ENCODE measurements at regions not wholly inside any gene's neighbourhood (a gene's known extent, or its start where the extent isn't known, plus 50 kb on each side); places are given as distances from the start of the nearest gene placed in this dataset.
"Not testable (repeated sequence)": the region's sequence is repeated elsewhere in the genome, so short reads cannot be mapped to it uniquely, and the experiment has no call there.

DNA sequence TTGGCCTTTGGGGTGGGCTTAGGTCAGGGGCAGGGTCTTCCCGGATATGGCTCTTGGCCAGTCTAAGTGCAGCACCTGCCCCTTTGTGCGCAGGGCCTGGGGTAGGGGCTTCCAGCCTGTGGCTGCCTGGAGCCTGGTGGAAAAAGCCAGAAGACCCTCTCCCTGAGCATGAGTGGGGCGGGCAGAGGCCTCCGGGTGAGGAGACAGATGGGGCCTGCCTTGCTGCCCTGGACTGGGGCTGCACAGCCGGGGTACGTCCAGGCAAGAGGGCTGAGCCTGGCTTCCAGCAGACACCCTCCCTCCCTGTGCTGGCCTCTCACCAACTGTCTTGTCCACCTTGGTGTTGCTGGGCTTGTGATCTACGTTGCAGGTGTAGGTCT, 142.8 kb downstream of the TMEM121 start:
- H3K36me3 ChIP-seq (ENCODE audit: control insufficient read depth in 2 of 2, insufficient read depth in 2 of 2, low read length in 1 of 2); H3K4me1 ChIP-seq (ENCODE audit: control insufficient read depth in 2 of 2, insufficient read depth in 2 of 2, low read length in 1 of 2): not testable (repeated sequence)

GRCh38 chr14:105669646-105670045, 143.3 kb downstream of the TMEM121 start:
- 93 to 95% methylated on average over 15 of the region's 16 CpGs for WGBS, 2 donors
- H3K4me3 ChIP-seq (ENCODE audit: low read depth in 1 of 2, low read length in 2 of 2); H3K27ac ChIP-seq (ENCODE audit: low read depth in 2 of 2, low read length in 1 of 2); H3K36me3 ChIP-seq (ENCODE audit: control insufficient read depth in 2 of 2, insufficient read depth in 2 of 2, low read length in 1 of 2); H3K9me3 ChIP-seq (ENCODE audit: control insufficient read depth in 2 of 2, insufficient read depth in 1 of 2, low read depth in 1 of 2, low read length in 1 of 2); H3K4me1 ChIP-seq (ENCODE audit: control insufficient read depth in 2 of 2, insufficient read depth in 2 of 2, low read length in 1 of 2); H3K27me3 ChIP-seq (ENCODE audit: control insufficient read depth in 1 of 2, insufficient read depth in 2 of 2, low read length in 2 of 2): not testable (repeated sequence)

More for the DNA sequence above, 142.8 kb downstream of the TMEM121 start:
- 81 to 91% methylated on average over 5 to 7 of the region's 7 CpGs for WGBS, 2 donors
- not testable (repeated sequence) for H3K4me3 ChIP-seq (ENCODE audit: low read depth in 1 of 2, low read length in 2 of 2); H3K27ac ChIP-seq (ENCODE audit: low read depth in 2 of 2, low read length in 1 of 2); H3K9me3 ChIP-seq (ENCODE audit: control insufficient read depth in 2 of 2, insufficient read depth in 1 of 2, low read depth in 1 of 2, low read length in 1 of 2); H3K27me3 ChIP-seq (ENCODE audit: control insufficient read depth in 1 of 2, insufficient read depth in 2 of 2, low read length in 2 of 2)

DNA sequence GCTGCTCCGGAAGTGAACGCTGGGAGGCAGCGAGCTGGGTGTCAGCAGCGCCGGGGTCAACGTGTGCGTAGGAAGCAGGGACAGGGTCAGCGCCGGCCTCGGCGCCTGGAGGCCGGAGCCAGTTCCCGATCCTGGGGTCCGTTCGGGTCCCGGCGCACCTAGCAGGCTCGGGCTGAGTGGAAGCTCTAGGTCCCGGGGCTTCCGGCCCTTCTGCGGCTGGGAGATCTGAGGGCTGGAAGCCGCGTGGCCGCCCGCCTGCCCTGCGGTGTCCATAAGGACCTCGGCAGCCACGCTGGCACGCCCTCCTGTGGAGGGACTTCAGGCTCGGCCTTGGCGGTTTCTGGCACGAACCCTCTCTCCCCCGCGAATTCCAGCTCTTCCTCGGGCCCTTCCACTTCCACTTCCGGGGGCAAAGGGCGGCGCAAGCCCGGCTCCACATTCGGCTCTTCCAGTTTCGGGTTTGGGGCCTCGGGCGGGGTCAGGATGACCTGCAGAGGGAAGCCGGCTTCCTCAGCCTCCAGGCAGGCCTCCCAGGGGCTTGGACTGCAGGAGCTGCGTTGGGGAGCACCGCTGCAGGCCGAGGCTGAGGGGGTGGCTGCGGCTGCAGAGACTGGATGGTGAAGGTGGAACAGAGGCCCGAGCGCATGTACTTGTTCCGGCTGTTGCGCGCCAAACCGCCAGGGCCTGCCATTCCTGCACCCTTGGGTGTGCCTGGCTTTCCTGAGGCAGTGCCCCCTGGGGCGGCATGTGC, 146.2 kb downstream of the TMEM121 start:
- not testable (repeated sequence) for H3K4me1 ChIP-seq (ENCODE audit: control insufficient read depth in 2 of 2, insufficient read depth in 2 of 2, low read length in 1 of 2); H3K36me3 ChIP-seq (ENCODE audit: control insufficient read depth in 2 of 2, insufficient read depth in 2 of 2, low read length in 1 of 2); H3K27me3 ChIP-seq (ENCODE audit: control insufficient read depth in 1 of 2, insufficient read depth in 2 of 2, low read length in 2 of 2); H3K27ac ChIP-seq (ENCODE audit: low read depth in 2 of 2, low read length in 1 of 2); H3K4me3 ChIP-seq (ENCODE audit: low read depth in 1 of 2, low read length in 2 of 2); H3K9me3 ChIP-seq (ENCODE audit: control insufficient read depth in 2 of 2, insufficient read depth in 1 of 2, low read depth in 1 of 2, low read length in 1 of 2)
- WGBS, 2 donors, result 92 to 95% methylated on average over 22 to 28 of the region's 55 CpGs

DNA sequence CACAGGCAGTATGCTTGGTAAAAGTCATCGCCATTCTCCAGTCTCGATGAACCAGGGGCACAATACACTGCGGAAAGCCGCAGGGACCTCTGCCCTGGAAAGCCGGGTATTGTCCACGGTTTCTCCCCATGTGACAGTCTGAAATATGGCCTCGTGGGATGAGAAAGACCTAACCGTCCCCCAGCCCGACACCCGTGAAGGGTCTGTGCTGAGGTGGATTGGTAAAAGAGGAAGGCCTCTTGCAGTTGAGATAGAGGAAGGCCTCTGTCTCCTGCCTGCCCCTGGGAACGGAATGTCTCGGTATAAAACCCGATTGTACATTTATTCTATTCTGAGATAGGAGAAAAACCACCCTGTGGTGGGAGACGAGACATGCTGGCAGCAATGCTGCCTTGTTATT, 149.1 kb downstream of the TMEM121 start:
- H3K9me3 ChIP-seq (ENCODE audit: control insufficient read depth in 2 of 2, insufficient read depth in 1 of 2, low read depth in 1 of 2, low read length in 1 of 2); H3K4me3 ChIP-seq (ENCODE audit: low read depth in 1 of 2, low read length in 2 of 2); H3K36me3 ChIP-seq (ENCODE audit: control insufficient read depth in 2 of 2, insufficient read depth in 2 of 2, low read length in 1 of 2); H3K27ac ChIP-seq (ENCODE audit: low read depth in 2 of 2, low read length in 1 of 2); H3K27me3 ChIP-seq (ENCODE audit: control insufficient read depth in 1 of 2, insufficient read depth in 2 of 2, low read length in 2 of 2); H3K4me1 ChIP-seq (ENCODE audit: control insufficient read depth in 2 of 2, insufficient read depth in 2 of 2, low read length in 1 of 2): not testable (repeated sequence)
- 74 to 81% methylated on average over 10 to 12 of the region's 14 CpGs for WGBS, 2 donors

DNA sequence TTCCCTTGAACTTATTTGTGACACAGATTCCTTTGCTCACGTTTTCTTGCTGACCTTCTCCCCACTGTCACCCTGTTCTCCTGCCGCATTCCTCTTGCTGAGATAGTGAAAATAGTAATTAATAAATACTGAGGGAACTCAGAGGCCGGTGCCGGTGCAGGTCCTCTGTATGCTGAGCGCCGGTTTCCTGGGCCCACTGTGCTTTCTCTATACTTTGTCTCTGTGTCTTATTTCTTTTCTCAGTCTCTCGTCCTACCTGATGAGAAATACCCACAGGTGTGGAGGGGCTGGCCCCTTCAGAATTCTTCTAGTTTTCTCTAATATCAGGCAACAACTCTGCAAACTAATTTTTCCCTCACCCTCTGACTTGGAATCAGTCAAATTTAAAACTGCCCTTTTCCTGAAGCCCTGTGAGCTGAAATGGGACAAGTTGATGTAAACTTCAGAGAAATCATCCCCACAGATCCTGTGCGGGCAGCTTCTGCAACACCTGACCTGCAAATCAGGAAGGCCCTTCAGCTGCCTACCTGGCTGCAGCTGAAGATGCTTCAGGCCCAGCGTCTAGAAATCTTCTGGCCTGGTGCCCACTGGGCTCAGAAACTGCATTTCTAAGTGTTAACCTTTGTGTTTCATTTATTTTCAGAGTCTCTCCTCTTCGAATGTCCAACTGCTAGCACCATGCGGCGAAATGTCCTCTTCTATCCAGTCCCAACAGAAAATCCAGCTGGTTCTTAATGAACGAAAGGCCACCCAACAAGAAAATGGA, 149.7 kb downstream of the TMEM121 start:
- H3K36me3 ChIP-seq (ENCODE audit: control insufficient read depth in 2 of 2, insufficient read depth in 2 of 2, low read length in 1 of 2); H3K4me1 ChIP-seq (ENCODE audit: control insufficient read depth in 2 of 2, insufficient read depth in 2 of 2, low read length in 1 of 2); H3K27ac ChIP-seq (ENCODE audit: low read depth in 2 of 2, low read length in 1 of 2); H3K9me3 ChIP-seq (ENCODE audit: control insufficient read depth in 2 of 2, insufficient read depth in 1 of 2, low read depth in 1 of 2, low read length in 1 of 2); H3K4me3 ChIP-seq (ENCODE audit: low read depth in 1 of 2, low read length in 2 of 2); H3K27me3 ChIP-seq (ENCODE audit: control insufficient read depth in 1 of 2, insufficient read depth in 2 of 2, low read length in 2 of 2): not testable (repeated sequence)
- 74 to 76% methylated on average over 13 of the region's 13 CpGs for WGBS, 2 donors

- 76 to 80% methylated on average over 20 to 21 of the region's 21 CpGs for WGBS, 2 donors
- H3K27me3 ChIP-seq (ENCODE audit: control insufficient read depth in 1 of 2, insufficient read depth in 2 of 2, low read length in 2 of 2); H3K9me3 ChIP-seq (ENCODE audit: control insufficient read depth in 2 of 2, insufficient read depth in 1 of 2, low read depth in 1 of 2, low read length in 1 of 2); H3K36me3 ChIP-seq (ENCODE audit: control insufficient read depth in 2 of 2, insufficient read depth in 2 of 2, low read length in 1 of 2); H3K4me1 ChIP-seq (ENCODE audit: control insufficient read depth in 2 of 2, insufficient read depth in 2 of 2, low read length in 1 of 2); H3K27ac ChIP-seq (ENCODE audit: low read depth in 2 of 2, low read length in 1 of 2); H3K4me3 ChIP-seq (ENCODE audit: low read depth in 1 of 2, low read length in 2 of 2): not testable (repeated sequence)
These were observed 151.7 kb downstream of the TMEM121 start for GRCh38 chr14:105678057-105678456.

DNA sequence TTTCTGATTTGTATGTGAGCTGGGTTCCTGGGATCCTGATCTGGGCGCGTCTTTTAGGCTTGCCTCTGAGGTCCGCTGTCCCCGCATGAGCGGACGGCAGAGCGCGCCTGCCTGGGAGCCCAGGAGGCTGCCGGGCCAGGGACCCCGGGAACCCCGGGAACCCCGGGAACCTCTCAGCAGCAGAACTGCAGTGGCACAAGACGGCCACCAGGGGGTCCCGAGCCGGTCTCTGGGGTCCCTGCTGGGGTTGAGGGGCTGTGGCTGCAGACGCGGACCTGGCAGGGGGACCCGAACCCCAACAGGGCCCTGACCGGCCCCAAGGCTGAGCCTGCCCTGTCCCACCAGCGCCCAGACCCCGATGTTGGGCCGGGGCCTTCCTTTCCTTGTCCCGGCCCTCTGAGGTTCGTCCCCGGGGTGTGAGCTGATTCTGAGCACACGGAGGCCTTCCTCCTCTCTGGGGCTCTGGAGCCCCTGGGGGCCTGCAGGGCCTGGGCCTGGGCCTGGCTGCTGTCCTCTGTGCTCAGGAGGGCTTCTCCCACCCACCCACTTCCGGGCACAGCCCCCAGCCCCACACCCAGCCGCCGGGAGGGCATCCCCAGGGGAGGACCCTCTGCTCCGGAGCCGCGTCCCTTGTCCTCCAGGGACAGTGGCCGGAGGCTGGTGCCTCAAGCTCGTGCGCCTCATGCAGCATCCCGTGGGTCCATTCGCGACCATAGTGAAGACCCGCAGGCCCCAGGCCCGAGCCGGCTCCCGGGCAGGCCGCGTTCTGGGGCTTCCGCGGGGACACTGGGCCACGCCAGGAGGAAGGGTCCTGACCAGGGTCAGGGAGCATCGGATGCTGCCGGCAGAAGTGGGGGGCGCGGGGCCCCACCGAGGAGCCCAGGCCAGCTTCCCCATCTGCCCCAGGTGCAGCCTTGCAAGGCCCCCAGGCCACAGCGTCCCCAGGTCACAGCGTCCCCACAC, 152.9 kb downstream of the TMEM121 start:
- 71 to 78% methylated on average over 3 to 20 of the region's 54 CpGs for WGBS, 2 donors
- not testable (repeated sequence) for H3K36me3 ChIP-seq (ENCODE audit: control insufficient read depth in 2 of 2, insufficient read depth in 2 of 2, low read length in 1 of 2); H3K4me3 ChIP-seq (ENCODE audit: low read depth in 1 of 2, low read length in 2 of 2); H3K27ac ChIP-seq (ENCODE audit: low read depth in 2 of 2, low read length in 1 of 2); H3K27me3 ChIP-seq (ENCODE audit: control insufficient read depth in 1 of 2, insufficient read depth in 2 of 2, low read length in 2 of 2); H3K4me1 ChIP-seq (ENCODE audit: control insufficient read depth in 2 of 2, insufficient read depth in 2 of 2, low read length in 1 of 2); H3K9me3 ChIP-seq (ENCODE audit: control insufficient read depth in 2 of 2, insufficient read depth in 1 of 2, low read depth in 1 of 2, low read length in 1 of 2)

DNA sequence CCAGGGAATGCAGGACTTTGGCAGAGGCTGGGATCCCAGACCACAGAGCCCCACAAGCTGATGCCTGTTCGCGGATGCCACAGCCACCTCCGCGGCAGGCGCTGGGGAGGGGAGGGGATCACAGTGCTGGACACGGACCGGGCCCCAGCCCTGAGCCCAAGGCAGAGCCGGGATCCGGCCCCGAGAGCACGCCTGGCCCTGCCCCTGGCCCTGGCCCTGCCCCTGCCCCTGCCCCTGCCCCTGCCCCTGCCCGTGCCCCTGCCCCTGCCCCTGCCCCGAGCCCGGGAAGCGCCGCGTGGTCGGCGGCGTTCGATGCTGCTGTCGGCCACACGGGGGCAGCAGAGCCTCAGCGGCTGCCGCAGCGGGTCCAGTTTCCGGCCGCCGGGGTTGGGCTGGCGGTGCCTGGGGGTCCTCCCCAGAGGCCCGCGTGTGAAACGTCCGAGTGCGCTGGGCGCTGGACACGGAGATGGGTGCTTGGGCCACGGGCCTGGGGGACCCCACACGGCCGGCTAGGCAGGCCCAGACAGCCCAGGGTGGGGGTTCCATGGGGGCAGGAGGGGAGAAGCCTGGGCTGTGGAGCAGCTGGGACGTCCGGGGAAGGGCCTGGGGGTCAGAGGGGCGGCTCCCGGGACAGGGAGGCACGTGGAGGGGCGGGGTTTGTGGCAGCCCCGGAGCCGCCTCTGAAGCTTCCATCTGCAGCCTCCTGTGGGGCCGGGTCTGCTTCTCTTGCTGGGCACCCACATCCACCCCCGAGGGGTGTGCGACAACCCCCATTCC, 153.8 kb downstream of the TMEM121 start:
- H3K4me3 ChIP-seq (ENCODE audit: low read depth in 1 of 2, low read length in 2 of 2); H3K36me3 ChIP-seq (ENCODE audit: control insufficient read depth in 2 of 2, insufficient read depth in 2 of 2, low read length in 1 of 2); H3K27me3 ChIP-seq (ENCODE audit: control insufficient read depth in 1 of 2, insufficient read depth in 2 of 2, low read length in 2 of 2); H3K4me1 ChIP-seq (ENCODE audit: control insufficient read depth in 2 of 2, insufficient read depth in 2 of 2, low read length in 1 of 2); H3K9me3 ChIP-seq (ENCODE audit: control insufficient read depth in 2 of 2, insufficient read depth in 1 of 2, low read depth in 1 of 2, low read length in 1 of 2); H3K27ac ChIP-seq (ENCODE audit: low read depth in 2 of 2, low read length in 1 of 2): not testable (repeated sequence)
- 13 to 14% methylated on average over 6 to 23 of the region's 51 CpGs for WGBS, 2 donors

DNA sequence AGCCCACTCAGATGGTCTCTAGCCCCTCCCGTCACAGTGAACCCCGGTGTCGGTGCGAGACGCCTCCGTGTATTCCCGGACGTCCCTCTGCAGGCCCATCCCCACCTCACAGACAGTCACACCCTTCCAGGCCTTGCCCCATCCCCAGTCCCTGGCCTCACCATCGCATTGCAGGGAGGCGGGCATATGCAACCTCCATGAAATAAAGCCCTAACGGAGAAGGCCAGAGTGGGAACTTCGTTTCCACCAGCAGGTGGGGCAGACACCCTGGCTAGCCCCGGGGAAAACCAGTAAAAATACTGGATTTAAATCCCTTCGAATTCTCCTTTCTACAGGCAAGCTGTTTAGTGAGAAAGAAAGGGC, 154.3 kb downstream of the TMEM121 start:
- WGBS, 2 donors, result 27 to 42% methylated on average over 4 to 8 of the region's 14 CpGs
- H3K4me1 ChIP-seq (ENCODE audit: control insufficient read depth in 2 of 2, insufficient read depth in 2 of 2, low read length in 1 of 2); H3K27me3 ChIP-seq (ENCODE audit: control insufficient read depth in 1 of 2, insufficient read depth in 2 of 2, low read length in 2 of 2); H3K9me3 ChIP-seq (ENCODE audit: control insufficient read depth in 2 of 2, insufficient read depth in 1 of 2, low read depth in 1 of 2, low read length in 1 of 2); H3K36me3 ChIP-seq (ENCODE audit: control insufficient read depth in 2 of 2, insufficient read depth in 2 of 2, low read length in 1 of 2); H3K27ac ChIP-seq (ENCODE audit: low read depth in 2 of 2, low read length in 1 of 2); H3K4me3 ChIP-seq (ENCODE audit: low read depth in 1 of 2, low read length in 2 of 2): not testable (repeated sequence)
